Esophagus (tissue), 2 donors: ENCODE measurements at regions not wholly inside any gene's neighbourhood (a gene's known extent, or its start where the extent isn't known, plus 50 kb on each side); places are given as distances from the start of the nearest gene placed in this dataset.
A peak's percentile ranks its signal among the peaks of the same experiment; 100 is the strongest.

Source experiments
- H3K27ac ChIP-seq, 2 donors: one replicate each; pipeline ENCODE4 v1.5.1; 2013; ENCODE audit warnings: low read depth in 2 of 2, mild to moderate bottlenecking in 2 of 2, inconsistent platforms in 1 of 2, low read length in 1 of 2, moderate library complexity in 1 of 2
- H3K27me3 ChIP-seq, 2 donors: one replicate each; pipeline ENCODE4 v1.6.1; 2013; ENCODE audit warnings: low read length in 2 of 2, control low read depth in 1 of 2, mild to moderate bottlenecking in 1 of 2; ENCODE audit not compliant: insufficient read depth in 2 of 2, control insufficient read depth in 1 of 2
- H3K36me3 ChIP-seq, 2 donors: one replicate each; pipeline ENCODE4 v1.6.1; 2013; ENCODE audit warnings: low read length in 1 of 2; ENCODE audit not compliant: control insufficient read depth in 2 of 2, insufficient read depth in 2 of 2
- H3K4me1 ChIP-seq, 2 donors: one replicate each; pipeline ENCODE4 v1.6.1; 2013; ENCODE audit warnings: low read length in 1 of 2; ENCODE audit not compliant: control insufficient read depth in 2 of 2, insufficient read depth in 2 of 2
- H3K4me3 ChIP-seq, 2 donors: one replicate each; pipeline ENCODE4 v1.5.1; 2013; ENCODE audit warnings: low read length in 2 of 2, mild to moderate bottlenecking in 2 of 2, low read depth in 1 of 2, moderate library complexity in 1 of 2
- H3K9me3 ChIP-seq, 2 donors: one replicate each; pipeline ENCODE4 v1.6.1; 2013; ENCODE audit warnings: mild to moderate bottlenecking in 2 of 2, low read depth in 1 of 2, low read length in 1 of 2, moderate library complexity in 1 of 2; ENCODE audit not compliant: control insufficient read depth in 2 of 2, insufficient read depth in 1 of 2
- WGBS, 2 donors: extraction: QIAGEN DNeasy Blood & Tissue Kit; methylation state at CpG; one replicate each; pipeline ENCODE4 v1.1.7; 2013; 5-methylcytosine and 5-hydroxymethylcytosine counted together
- donor health status: healthy with polysubstance abuse.
- donor health status: Bipolar disorder and iron deficiency.

DNA sequence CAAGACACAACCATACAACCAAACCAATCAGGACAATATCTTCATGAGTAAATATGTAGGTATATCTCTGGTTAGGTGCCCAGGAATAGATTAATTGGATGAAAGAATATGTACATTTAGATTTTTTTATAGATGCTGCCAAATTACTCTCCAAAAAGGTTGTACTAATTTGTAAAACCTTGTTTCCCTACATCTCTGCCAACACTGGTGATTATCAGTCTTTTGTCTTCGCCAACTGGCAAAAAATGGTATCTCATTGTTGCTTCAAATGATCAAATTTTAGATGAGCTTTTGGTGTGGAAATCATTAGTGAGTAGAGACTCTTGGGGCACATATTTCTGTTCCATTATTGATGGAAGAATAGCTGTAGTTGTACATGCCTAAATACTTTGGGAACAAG, 90.7 kb upstream of the ELL2 start:
- H3K9me3 ChIP-seq, result no peaks in the 10 kb centered on the region
- H3K27ac ChIP-seq, result no peak overlapping the region
- H3K27me3 ChIP-seq, result no peaks in the 10 kb centered on the region
- 96 to 100% methylated on average over 1 of the region's 1 CpG for WGBS, 2 donors
- no peak overlapping the region for H3K4me3 ChIP-seq
- H3K4me1 ChIP-seq, result peaks cover 0 to 2% of the 10 kb centered on the region in 2 donors
- no peaks in the 10 kb centered on the region for H3K36me3 ChIP-seq

DNA sequence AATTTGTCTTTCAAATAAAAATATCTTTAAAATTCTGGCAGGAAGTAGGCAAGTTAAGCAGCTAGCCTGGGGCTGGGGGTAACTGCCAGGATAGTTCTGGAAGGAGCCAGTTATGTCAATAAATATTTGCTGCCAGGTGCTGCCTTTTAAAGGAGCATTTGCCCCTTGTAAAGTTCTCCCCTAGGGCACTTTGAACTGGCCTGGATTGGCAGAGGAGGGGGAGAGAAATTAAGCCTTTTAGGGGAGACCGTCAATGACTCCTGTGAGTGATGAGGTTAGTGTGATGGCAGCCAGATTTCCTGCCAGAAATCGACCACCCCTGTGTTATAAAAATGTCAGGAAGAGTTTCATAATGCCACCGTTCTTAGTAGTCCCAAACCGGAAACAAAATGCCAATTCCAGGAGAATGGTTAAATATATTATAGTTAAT, 89.8 kb upstream of the ELL2 start:
- WGBS, 2 donors, result 28 to 40% methylated on average over 4 of the region's 4 CpGs
- Histone ChIP-seq H3K27ac (no peak overlapping the region), H3K9me3 (no peaks in the 10 kb centered on the region), H3K4me1 (peaks cover 0 to 2% of the 10 kb centered on the region in 2 donors), H3K27me3 (no peaks in the 10 kb centered on the region), H3K4me3 (no peak overlapping the region), H3K36me3 (no peaks in the 10 kb centered on the region)

DNA sequence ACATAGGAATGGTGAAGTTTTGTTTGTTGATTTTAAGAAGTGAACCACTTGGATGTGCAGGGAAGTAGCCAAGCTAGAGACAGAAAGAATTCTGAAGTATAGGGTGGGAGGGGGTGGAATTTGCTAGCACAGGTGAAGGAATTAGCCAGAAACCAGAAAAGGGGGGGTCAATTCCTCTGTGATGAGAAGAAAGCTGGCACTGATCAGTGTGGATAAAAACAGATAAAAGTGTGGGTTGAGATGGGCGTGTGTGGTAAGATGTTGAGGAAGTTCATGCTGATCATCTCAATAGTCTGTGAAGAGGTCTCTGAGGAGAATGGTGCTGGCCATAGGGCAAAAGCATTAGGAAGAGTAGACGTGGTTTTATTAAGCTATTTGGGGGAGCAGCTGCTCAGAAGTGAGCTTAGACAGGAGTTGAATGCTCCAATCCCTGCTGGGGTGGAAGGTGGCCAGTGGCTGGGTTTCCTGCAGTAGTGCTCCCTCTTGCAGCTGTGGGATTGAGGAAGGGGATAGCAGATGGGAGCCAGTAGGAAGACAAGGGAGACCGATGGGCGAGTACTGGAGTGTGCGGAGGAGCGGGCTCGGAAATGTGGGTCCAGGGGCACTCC, 88.7 kb upstream of the ELL2 start:
- Histone ChIP-seq H3K27ac (no peak overlapping the region), H3K36me3 (no peaks in the 10 kb centered on the region)
- 87 to 89% methylated on average over 7 of the region's 7 CpGs for WGBS, 2 donors

DNA sequence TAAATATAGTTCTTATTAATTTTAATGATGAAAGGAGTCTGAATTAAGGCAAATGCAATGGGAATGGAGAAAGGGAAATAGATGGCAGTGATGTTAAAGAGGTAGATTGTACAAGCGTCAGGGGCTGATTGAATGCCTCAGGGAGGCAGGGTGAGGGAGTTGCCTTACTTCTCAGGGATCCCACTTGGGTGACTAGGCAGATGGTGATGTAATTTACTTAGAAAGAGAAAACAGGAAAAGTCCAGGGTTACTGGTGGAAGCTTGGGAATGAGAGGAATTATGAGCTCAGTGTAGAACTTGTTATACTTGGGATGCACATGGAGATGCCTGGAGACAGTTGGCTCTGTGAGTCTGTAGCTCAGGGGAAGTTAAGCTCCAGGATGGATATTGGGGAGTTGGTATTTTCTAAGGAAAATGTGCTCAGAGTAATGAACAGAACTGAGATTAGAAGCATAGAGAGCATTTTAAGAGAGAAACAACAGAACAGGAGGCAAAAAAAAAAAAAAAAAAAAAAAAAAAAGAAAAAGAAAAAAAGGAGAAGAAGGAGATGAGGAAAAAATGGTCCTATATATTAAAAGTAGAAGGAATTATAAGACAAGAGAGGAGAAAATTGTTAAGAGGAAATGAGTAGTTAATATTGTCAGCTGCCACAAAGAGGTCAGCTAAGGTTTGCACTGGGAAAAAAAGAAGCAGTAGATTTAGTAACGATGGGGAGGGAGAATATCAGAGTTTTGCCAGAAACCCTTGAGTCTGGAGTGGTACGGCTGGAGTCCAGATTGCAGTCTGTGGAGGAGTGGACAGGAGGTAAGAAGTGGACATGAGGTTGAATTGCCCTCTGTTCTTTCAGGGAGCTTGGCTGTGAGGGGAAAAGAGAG, 88.0 kb upstream of the ELL2 start:
- no peak overlapping the region for H3K4me3 ChIP-seq
- H3K36me3 ChIP-seq, result no peaks in the 10 kb centered on the region
- H3K27ac ChIP-seq, result no peak overlapping the region
- H3K4me1 ChIP-seq, result peaks cover 0 to 2% of the 10 kb centered on the region in 2 donors
- WGBS, 2 donors, result 48 to 65% methylated on average over 3 of the region's 3 CpGs
- no peaks in the 10 kb centered on the region for H3K27me3 ChIP-seq
- H3K9me3 ChIP-seq, result no peaks in the 10 kb centered on the region

More for the DNA sequence above, 88.7 kb upstream of the ELL2 start:
- Histone ChIP-seq H3K27me3 (no peaks in the 10 kb centered on the region), H3K4me3 (no peak overlapping the region), H3K4me1 (peaks cover 0 to 2% of the 10 kb centered on the region in 2 donors), H3K9me3 (no peaks in the 10 kb centered on the region)

DNA sequence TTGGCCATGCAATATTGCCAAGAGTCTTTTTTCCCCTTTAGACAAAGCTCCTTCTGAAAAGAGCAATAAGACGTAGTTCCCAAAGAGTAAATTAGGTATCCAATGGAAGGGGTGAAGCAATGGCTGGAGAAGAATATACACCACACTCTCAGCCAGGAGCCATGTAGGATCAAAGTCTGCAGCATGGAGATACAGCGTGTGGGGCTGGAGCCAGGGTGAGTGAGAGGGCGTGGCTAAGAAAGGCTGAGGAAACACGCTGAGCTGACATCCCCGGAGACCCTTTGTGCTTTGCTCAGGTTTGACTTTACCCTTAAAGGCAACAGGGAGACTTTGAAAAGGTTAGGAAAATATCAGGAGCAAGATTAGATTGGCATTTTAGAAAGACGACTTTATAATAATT, 87.1 kb upstream of the ELL2 start:
- WGBS, 2 donors, result 70 to 82% methylated on average over 6 of the region's 6 CpGs
- H3K27ac ChIP-seq, result no peak overlapping the region
- peaks cover 0 to 2% of the 10 kb centered on the region in 2 donors for H3K4me1 ChIP-seq

DNA sequence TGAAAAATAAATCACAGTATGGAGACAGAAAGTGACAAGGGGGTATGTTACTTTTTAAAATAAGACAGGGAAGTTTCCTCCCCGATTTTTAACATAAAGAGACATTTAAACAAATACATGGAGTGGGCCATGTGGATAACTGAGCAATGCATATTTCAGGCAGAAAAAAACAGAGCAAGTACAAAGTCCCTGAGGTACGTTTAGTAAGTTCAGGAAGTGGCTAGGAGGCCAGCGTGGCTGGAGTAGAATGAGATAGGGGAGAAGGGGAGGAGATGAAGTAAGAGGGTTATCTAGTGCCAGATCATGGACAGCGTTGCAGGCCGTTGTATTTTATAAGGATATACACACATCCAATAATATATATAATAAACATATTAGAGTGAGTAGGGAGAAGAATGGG, 84.2 kb upstream of the ELL2 start:
- WGBS, 2 donors, result 84 to 86% methylated on average over 5 of the region's 5 CpGs
- no peak overlapping the region for H3K4me3 ChIP-seq

More for the DNA sequence above, 87.1 kb upstream of the ELL2 start:
- no peaks in the 10 kb centered on the region for H3K27me3 ChIP-seq
- H3K9me3 ChIP-seq, result no peaks in the 10 kb centered on the region
- H3K36me3 ChIP-seq, result no peaks in the 10 kb centered on the region
- H3K4me3 ChIP-seq, result no peak overlapping the region

DNA sequence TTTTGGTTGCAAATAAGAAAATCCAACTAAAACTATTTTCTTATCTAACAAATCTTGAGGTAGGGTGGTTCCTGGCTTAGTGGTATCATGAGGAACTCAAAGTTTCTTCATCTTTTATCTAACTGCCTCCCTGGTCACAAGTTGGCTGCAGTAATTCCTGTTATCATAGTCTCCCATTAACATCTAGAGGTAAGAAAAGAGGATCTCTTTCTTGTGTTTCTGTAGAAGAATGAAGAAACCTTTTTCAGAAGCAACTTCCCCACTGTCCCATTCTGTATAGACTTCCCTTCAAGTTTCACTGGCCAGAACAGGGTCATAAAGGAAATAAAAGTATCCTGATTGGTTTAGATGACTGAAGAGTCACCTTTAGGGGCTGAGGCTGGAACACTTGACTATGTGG, 81.8 kb upstream of the ELL2 start:
- no peak overlapping the region for H3K27ac ChIP-seq
- H3K4me3 ChIP-seq, result no peak overlapping the region
- H3K4me1 ChIP-seq, result no peaks in the 10 kb centered on the region
- no peaks in the 10 kb centered on the region for H3K36me3 ChIP-seq
- no peaks in the 10 kb centered on the region for H3K27me3 ChIP-seq
- no peaks in the 10 kb centered on the region for H3K9me3 ChIP-seq

More for the DNA sequence above, 84.2 kb upstream of the ELL2 start:
- Histone ChIP-seq H3K4me1 (peaks cover 0 to 2% of the 10 kb centered on the region in 2 donors), H3K27ac (no peak overlapping the region), H3K36me3 (no peaks in the 10 kb centered on the region), H3K9me3 (no peaks in the 10 kb centered on the region), H3K27me3 (no peaks in the 10 kb centered on the region)

DNA sequence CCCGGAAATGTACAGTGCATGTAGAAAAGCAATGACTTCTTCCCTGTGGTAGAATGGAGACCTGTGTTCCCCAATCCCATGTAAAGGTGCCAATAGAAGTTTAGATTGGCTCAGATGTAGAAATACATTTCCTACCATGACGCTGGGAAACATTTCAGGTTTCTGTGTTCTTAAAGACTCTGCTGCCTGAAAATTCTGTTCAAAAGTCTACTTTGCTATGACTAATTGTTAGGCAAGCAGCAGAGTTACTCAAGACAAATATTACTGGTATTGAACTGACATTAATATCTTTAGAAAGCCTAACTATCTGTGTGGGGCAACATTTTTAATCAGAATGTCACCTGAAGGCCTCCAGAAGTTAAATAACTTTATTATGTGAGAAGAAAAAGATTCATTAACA, 75.5 kb upstream of the ELL2 start:
- Histone ChIP-seq H3K4me1 (no peaks in the 10 kb centered on the region), H3K36me3 (no peaks in the 10 kb centered on the region), H3K27ac (peak overlapping the region; percentile 49 to 74), H3K4me3 (no peak overlapping the region), H3K9me3 (no peaks in the 10 kb centered on the region), H3K27me3 (no peaks in the 10 kb centered on the region)
- 52 to 63% methylated on average over 2 of the region's 2 CpGs for WGBS, 2 donors

DNA sequence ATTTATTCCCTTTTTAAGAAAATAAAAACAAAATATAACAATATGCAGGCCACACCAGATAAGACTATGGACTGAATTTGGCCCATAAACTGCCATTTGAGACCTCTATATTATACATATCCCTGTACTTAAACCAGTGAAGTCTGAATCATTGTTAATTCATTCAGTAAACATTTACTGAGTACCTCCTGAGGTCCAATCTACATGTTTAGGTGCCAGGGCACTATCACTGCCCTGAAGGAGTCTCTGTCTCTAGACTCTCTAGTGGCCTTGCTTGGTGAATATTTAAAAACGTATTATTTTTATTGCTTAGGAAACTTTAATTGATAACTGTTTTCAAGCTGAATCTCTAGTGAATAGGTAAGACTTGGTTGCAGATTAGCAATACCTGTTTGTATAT, 74.7 kb upstream of the ELL2 start:
- Histone ChIP-seq H3K9me3 (no peaks in the 10 kb centered on the region), H3K4me1 (no peaks in the 10 kb centered on the region), H3K27me3 (no peaks in the 10 kb centered on the region), H3K27ac (peak overlapping the region in 1 of 2 donors; percentile 49), H3K36me3 (no peaks in the 10 kb centered on the region), H3K4me3 (no peak overlapping the region)
- WGBS, 2 donors, result 66 to 79% methylated on average over 1 of the region's 1 CpG

DNA sequence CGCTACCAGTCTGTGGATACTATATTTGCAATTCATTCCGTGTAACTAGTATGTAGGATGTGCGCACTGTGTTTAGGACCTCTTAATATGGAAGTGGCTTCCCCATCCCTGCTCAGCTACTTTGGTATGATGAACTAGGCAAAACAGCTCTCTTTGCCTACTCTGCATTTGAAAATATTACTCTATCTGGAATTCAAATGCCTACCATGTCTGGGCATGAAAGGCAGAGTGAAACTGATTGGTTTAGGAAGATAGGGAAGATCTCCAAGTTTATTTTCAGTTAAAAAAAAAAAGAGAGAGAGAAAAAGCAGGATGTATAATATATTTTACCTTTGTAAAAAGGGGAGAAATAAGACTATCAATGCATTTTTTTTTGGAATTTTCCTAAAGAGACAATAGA, 74.1 kb upstream of the ELL2 start:
- H3K27me3 ChIP-seq, result no peaks in the 10 kb centered on the region

More for the DNA sequence above, 74.1 kb upstream of the ELL2 start:
- Histone ChIP-seq H3K27ac (no peak overlapping the region), H3K9me3 (no peaks in the 10 kb centered on the region), H3K4me1 (no peaks in the 10 kb centered on the region), H3K36me3 (no peaks in the 10 kb centered on the region), H3K4me3 (no peak overlapping the region)
- WGBS, 2 donors, result 88 to 93% methylated on average over 3 of the region's 3 CpGs
